C4-2B (cell line): ENCODE measurements at regions not wholly inside any gene's neighbourhood (a gene's known extent, or its start where the extent isn't known, plus 50 kb on each side); places are given as distances from the start of the nearest gene placed in this dataset.

Experiments used
- CTCF ChIP-seq: fragments of 450-650 bp; conservative IDR thresholded peaks from 2 replicates; pipeline ENCODE4 v1.5.1; 2017; ENCODE audit warnings: mild to moderate bottlenecking
- ZFX ChIP-seq: fragments of 450-650 bp; IDR thresholded peaks from 2 replicates; pipeline ENCODE4 v1.6.1; 2017

GRCh38 chr5:66338828-66339227, 194.7 kb downstream of the SREK1 start:
- no peak for TF ChIP-seq CTCF
- TF ChIP-seq ZFX: no peak
